ENCODE measurements at regions not wholly inside any gene's neighbourhood (a gene's known extent, or its start where the extent isn't known, plus 50 kb on each side); places are given as distances from the start of the nearest gene placed in this dataset.
"Not testable (repeated sequence)": the region's sequence is repeated elsewhere in the genome, so short reads cannot be mapped to it uniquely, and the experiment has no call there.

GRCh38 chr4:125620066-125620860 is 305.5 kb downstream of the FAT4 start:
- no peak for DNase-seq

DNA sequence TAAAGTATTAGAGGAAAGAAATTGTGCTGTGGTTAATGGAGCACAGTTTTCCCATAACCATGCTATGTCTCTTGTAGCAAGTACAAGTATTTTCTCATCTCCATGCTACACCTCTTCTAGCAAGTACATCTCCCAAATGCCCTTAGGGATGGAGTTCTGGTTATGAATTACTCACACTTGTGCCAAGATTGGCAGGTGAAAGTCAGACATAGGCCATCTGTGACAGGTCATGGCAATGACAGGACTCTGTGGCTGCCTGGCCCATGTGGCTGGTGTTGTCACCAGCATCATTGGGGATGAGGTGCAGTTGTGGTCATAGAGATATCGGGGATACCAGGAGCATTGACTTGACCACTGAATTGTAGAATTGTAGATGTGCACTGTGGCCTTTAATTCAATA is 310.2 kb downstream of the FAT4 start:
- no peak for DNase-seq

DNA sequence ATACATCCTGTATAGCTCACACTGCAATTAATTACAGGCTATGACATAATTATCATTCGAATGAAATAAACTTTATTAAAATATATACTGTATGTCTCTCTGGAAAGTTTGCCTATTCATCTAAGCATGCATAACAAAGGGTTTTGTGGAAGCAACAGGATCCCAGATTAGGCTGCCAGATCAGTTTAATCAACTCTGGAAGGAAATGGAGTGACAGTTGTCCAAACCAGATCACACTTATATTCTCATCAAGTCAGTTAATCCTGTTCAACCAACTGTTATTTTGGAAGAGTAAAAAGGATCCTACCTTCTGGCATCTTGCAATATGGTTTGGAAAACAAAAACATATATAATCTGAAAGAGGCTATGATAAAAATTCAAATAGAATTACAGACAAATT is 312.2 kb downstream of the FAT4 start:
- no peak for DNase-seq

GRCh38 chr4:125639182-125639621 is 324.4 kb downstream of the FAT4 start:
- DNase-seq: no peak

DNA sequence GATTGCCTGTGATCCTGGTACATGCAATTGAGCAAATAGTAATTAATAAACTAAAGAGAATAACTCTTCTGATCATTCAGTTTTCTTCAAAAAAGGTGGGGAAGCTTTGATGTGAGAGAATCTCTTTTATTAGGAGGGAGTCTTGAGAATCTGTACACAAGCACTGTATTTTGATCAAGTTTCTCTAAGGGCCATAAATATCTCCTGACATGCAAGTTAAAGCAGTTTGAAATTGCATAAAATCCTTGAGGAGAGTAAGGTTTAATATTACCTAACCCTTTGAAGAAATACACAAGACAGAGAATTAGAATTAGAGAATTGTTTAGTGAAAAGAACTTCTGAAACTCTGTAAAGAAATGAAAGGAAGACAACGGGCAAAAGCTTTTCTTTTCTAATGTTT is 326.9 kb downstream of the FAT4 start:
- DNase-seq: no peak

DNA sequence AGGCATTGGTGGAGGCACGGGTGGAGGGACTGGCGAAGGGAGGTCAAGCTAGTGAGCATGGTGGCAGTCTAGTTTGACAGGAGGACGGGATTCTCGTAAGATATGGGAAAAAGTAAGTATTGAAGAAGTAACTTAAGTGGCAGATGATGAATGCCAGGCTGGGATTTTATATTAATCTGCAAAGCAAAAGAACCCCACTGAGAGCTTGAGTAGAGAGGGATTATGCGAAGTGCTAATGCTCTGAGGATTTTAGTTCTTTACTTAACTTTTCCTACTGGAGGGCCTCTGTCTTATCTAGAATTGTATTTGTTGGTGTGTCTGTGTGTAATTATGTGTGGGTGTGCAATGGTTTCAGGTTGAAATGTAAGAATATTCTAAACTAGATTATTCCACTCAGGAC is 327.9 kb downstream of the FAT4 start:
- no peak for DNase-seq

DNA sequence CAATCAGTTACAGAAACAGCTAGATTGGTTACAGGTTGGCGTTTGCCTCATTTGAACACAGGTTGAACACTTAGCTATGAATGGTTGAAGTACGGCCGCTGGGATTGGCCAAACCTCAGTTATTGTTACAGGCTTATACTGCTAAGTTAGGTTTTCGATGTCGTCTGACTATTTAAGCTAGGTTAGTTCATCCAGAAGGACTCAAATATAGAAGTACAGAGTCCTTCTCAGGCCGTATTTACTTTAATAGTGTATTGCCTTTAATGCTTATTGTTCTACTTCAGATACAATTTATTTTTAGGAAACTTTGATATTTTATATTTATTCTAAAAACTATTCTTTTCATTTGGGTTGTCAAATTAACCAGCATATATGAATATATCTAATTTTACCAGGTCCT is 334.7 kb downstream of the FAT4 start:
- no peak for DNase-seq

DNA sequence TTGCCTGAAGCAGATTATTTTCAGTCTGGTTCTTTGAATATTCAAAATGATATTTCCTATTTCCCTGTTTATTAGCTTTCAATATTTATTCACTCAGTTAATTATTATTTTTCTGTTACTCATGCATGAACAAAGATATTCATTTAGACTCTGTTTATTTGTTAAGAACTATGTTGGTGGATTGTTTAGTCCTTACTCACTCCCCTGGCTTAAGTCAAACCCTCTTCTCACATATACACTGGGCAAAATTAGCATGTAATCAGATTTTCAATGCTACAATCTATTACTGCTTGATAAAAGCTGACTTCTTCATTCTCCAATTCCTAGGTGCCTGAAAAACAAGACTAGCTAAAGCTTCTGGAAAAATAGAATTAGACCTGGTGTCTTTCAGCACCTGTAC is 335.8 kb downstream of the FAT4 start:
- no peak for DNase-seq

DNA sequence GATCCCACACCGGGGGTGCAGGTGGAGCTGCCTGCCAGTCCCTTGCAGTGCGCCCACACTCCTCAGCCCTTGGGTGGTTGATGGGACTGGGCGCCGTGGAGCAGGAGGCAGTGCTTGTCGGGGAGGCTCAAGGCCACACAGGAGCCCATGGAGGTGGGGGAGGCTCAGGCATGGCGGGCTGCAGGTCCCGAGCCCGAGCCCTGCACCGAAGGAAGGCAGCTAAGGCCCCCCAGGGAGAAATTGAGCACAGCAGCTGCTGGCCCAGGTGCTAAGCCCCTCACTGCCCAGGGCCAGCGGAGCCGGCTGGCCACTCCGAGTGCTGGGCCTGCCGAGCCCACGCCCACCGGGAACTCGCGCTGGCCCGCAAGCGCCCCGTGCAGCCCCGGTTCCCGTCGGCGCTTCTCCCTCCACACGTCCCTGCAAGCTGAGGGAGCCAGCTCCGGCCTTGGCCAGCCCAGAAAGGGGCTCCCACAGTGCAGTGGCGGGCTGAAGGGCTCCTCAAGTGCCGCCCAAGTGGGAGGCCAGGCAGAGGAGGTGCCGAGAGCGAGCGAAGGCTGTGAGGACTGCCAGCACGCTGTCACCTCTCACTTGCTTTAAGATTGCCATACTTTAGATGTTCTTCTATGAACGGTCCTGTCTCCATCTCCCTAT is 337.1 kb downstream of the FAT4 start:
- not testable (repeated sequence) for DNase-seq

DNA sequence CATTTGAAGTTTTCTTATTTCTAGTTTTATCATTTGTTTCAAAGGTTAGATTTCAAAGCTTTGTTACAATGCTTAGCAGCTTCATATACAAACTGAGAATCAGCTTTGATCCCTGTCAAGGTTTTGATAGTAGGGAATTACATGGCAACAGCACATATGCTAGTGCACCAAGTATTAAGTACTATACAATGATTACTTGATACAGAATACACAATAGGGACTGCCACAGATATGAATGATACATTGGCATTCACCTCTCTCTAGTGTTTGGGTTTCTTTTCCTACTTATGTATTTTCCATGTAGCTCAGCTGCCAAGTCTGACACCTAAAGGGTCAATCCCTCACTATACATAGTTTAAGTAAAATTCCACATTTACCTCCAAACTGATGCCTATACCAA is 344.0 kb downstream of the FAT4 start:
- DNase-seq: no peak

DNA sequence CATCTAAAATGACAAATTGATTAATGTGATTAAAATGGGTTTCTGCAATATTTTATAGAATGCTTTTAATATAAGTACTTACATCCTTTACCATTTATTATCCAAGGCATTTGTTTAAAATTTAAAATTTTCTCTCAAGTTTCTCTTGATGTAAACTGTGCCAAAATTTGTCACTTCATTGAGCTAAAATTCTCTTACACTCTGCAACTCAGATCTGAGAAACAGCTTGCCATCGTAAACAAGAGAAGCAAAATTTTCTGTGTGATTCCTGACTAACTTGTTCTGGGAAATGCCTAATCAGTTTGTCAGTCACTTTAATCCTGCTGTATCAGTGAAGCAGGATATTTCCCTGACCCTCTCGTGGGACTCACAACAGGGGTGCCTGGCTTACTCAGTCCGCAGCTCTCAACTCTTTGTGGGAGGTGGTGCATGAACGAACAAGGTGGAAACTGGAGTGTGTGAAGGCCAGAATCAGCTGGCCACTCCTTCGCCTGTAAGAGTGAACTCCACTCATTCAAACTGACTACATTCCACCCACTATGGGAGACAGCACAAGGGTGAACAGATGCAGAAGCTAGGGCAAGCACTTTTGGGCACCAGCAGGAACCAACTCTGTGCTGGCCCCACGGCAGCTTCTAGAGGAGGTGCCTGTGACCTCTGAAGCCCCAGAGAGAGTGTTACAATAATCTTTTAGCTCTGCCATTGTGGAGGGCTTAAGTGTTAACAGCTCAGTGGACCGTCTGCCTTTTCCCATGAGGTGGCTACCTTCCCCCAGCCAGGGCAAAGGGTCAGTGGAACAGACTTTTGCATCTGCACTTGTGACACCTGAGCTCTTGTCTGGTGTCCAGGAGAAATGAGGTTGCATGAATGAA is 349.4 kb downstream of the FAT4 start:
- no peak for DNase-seq

DNA sequence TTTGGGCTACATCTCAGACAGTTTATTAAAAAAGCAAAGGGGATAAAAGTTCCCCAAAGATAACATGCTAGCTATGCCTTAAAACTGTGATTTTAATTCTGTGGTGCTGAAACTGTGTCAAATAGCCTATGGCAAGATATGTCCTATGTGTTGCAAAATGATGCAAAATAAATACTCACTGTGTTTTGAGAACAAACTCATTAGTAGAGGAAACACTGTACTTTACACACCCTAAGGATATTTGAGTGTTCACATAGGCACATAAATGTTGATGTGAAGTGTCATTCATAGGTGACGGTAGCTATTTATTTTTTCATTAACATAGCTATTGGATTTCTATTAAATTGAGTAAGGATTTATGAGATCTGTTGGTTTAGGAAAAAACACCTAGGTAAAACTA is 351.9 kb downstream of the FAT4 start:
- no peak for DNase-seq

DNA sequence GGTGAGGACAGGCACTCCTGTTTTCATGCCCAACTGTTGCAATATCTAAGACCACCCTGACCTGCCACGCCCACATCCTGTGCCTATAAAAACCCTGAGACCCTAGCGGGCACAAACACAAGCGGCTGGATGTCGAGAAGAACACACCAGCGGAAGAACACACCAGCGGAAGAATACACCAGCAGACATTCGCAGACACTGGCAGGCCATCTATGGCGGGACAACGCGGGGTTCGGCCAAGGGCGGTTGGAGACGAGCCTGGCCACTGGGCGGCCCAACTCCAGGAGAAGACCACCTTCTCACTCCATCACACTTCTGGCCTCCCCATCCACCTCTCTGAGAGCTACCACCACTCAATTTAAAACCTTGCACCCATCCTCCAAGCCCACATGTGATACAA is 361.4 kb downstream of the FAT4 start:
- no peak for DNase-seq

GRCh38 chr4:125676583-125676982 is 361.8 kb downstream of the FAT4 start:
- DNase-seq: no peak

GRCh38 chr4:125677665-125678307 is 363.0 kb downstream of the FAT4 start:
- no peak for DNase-seq

DNA sequence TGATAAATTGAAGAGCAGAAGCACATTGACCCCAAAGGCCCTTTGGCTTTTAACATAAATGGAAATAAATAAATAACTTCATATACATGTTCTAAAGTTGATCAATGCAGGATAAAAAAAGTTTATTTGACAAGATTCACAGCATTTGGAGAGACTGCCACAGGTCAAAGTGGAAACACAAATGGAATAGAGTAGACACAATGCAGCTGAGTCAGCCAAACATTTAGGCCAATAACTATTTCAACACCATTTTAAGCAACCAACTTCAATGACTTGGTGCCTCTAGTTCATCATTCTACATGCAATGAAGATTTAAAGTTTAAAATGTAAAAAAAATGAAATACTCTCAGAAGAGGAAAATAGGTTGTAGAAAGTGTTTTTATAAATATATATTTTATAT is 365.2 kb downstream of the FAT4 start:
- no peak for DNase-seq

GRCh38 chr4:125681240-125681639 is 366.5 kb downstream of the FAT4 start:
- no peak for DNase-seq

GRCh38 chr4:125682730-125683129 is 368.0 kb downstream of the FAT4 start:
- DNase-seq: no peak

DNA sequence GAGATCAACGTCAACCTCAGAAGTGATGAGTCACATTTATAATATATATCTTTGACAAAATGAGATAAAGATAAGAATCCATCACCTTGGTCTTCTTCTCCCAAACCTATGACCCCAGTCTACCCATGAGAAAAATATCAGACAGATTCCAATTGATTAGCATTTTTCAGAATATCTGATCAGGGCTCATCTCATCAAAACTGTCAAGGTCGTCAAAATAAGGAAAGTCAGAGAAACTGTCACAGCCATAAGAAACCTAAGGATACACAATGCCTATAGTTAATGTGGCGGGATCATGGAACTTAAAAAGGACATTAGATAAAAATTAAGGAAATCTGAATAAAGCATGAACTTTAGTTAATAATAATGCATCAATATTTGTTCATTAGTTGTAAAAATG is 374.1 kb downstream of the FAT4 start:
- DNase-seq: no peak

DNA sequence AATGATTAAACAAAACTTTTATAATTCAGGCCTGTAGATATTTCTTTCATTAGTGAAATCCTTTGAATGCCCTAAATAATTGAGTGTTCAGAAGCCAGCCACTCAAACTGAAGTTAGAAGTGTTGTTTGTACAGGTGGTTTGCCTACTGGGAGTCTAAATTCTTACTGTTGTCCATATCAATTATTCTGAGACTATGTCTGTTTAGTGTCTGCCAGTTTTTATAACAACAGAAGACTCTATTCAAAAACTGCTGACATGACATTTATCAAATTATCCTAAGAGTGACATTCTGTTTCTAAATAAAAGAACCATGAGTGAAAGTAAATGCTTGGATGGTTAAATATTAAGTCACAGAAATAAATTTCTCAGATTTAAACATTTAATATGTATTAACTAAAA is 375.1 kb downstream of the FAT4 start:
- DNase-seq: no peak

DNA sequence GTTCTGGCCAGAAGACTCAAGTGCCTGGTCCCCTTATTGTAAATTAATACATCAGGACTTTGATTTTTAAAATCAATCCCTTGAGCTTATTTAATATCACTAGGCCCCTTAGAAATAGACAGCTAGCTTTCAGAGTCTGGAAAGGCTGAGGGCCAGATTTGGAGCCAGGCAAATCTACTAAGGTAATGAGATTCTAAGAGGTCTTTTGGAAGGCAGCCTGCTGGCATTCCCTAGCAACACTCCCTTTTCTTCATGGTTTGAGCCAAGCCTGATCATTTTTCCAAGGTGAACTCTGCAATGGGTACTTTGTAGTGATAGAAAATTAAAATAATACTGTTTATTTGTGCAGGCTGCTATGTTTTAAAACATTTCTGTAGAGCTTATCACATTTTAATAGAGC is 378.5 kb downstream of the FAT4 start:
- no peak for DNase-seq

GRCh38 chr4:125702406-125702805 is 387.7 kb downstream of the FAT4 start:
- no peak for DNase-seq

- no peak for DNase-seq
These were observed 388.7 kb downstream of the FAT4 start for GRCh38 chr4:125703443-125703842.

Measured in AML-193 (cell line).